ENCODE measurements at regions not wholly inside any gene's neighbourhood (a gene's known extent, or its start where the extent isn't known, plus 50 kb on each side); places are given as distances from the start of the nearest gene placed in this dataset.

- H2BK20ac ChIP-seq (ENCODE audit: low read length), result no peak overlapping the region
- no peak overlapping the region for H4K8ac ChIP-seq (ENCODE audit: extremely low read depth, insufficient read depth, low read length)
- H2BK120ac ChIP-seq (replicated peaks; ENCODE audit: low read depth, low read length), result no peak overlapping the region
- H3K18ac ChIP-seq (ENCODE audit: extremely low read depth, low read length), result no peak overlapping the region
- H3K79me1 ChIP-seq (ENCODE audit: low read depth, low read length), result no peaks in the 10 kb centered on the region; the same call in 1 of the 2 replicates
- no peak overlapping the region for H3K9ac ChIP-seq (replicated peaks in 1 of 4; ENCODE audit: extremely low read depth in 1 of 4, low read depth in 3 of 4, low read length in 3 of 4)
- FAIRE-seq (no peak), DNase-seq (ENCODE audit: low read depth in 1 of 2, low spot score in 2 of 2) (no peak)
- no peak overlapping the region for H3K23ac ChIP-seq (ENCODE audit: insufficient read length)
- no peak overlapping the region for H3K56ac ChIP-seq (replicated peaks; ENCODE audit: insufficient read length, low read depth, low read length)
- H2AK5ac ChIP-seq (ENCODE audit: low read depth, low read length), result no peak overlapping the region
- no peaks in the 10 kb centered on the region for H3K27me3 ChIP-seq (replicated peaks in 1 of 4; ENCODE audit: control insufficient read depth in 3 of 4, extremely low read depth in 1 of 4, insufficient read depth in 3 of 4, low read length in 3 of 4)
- no peaks in the 10 kb centered on the region for H3K4me1 ChIP-seq (replicated peaks in 1 of 4; ENCODE audit: control insufficient read depth in 3 of 4, insufficient read depth in 4 of 4, low read length in 3 of 4)
- no peak overlapping the region for H2AFZ ChIP-seq (ENCODE audit: low read length)
- H3K9me3 ChIP-seq (ENCODE audit: insufficient read depth in 2 of 2, low read depth in 1 of 2, low read length in 1 of 2), result no peaks in the 10 kb centered on the region
- H2BK15ac ChIP-seq (ENCODE audit: low read length), result no peak overlapping the region
- no peak overlapping the region for H2BK12ac ChIP-seq (ENCODE audit: low read depth, low read length)
- H3K14ac ChIP-seq (ENCODE audit: insufficient read length), result no peak overlapping the region
- H4K91ac ChIP-seq (replicated peaks; ENCODE audit: insufficient read length, low read length), result no peak overlapping the region
- H3K27ac ChIP-seq (ENCODE audit: low read depth, low read length), result no peak overlapping the region
- H3K4me3 ChIP-seq (ENCODE audit: extremely low read depth in 1 of 4, insufficient read depth in 2 of 4, low read depth in 3 of 4, low read length in 4 of 4), result no peak overlapping the region
- no peaks in the 10 kb centered on the region for H4K20me1 ChIP-seq (replicated peaks in 1 of 2; ENCODE audit: control insufficient read depth in 1 of 2, insufficient read depth in 2 of 2, low read length in 2 of 2)
- no peak overlapping the region for H3K4ac ChIP-seq (replicated peaks; ENCODE audit: insufficient read length, low read depth, low read length)
- H2BK5ac ChIP-seq (ENCODE audit: low read depth, low read length), result no peak overlapping the region
- TF ChIP-seq MAFK (IDR thresholded peaks at IDR 0.05; ENCODE audit: low read depth, low read length), result no peak
- TF ChIP-seq CEBPB (IDR thresholded peaks at IDR 0.05; ENCODE audit: low read depth, low read length), result no peak
- H3K4me2 ChIP-seq (ENCODE audit: insufficient read depth in 1 of 2, low read depth in 2 of 2, low read length in 2 of 2), result no peak overlapping the region
- ChIA-PET CTCF (ENCODE audit: partially characterized antibody) (interaction anchor here (0.6 to 4.5 kb wide), 17 partner anchors 8 to 689 kb away, joined by 3 to 31 read pairs (median 4); no protein-coding TSS in a partner anchor), POLR2A (ENCODE audit: partially characterized antibody) (no interaction called here)
- H4K5ac ChIP-seq (ENCODE audit: insufficient read length, low read depth, low read length), result no peak overlapping the region
- no peaks in the 10 kb centered on the region for H3K23me2 ChIP-seq (ENCODE audit: low read depth, low read length)
- no peaks in the 10 kb centered on the region for H3K36me3 ChIP-seq (ENCODE audit: control insufficient read depth in 2 of 4, insufficient read depth in 4 of 4, low read length in 3 of 4)
- no peaks in the 10 kb centered on the region for H3K79me2 ChIP-seq (ENCODE audit: control insufficient read depth in 1 of 2, insufficient read depth in 2 of 2, low read length in 2 of 2)
Observed at GRCh38 chr2:161569401-161569800, 54.8 kb upstream of the SLC4A10 start.

Measured in H1 (cell line).